Hematopoietic multipotent progenitor cell treated with erythropoietin and hydrocortisone succinate and interleukin-3 and kit ligand, for 4 days (in vitro differentiated cells): ENCODE measurements at regions not wholly inside any gene's neighbourhood (a gene's known extent, or its start where the extent isn't known, plus 50 kb on each side); places are given as distances from the start of the nearest gene placed in this dataset.
"Not testable (repeated sequence)": the region's sequence is repeated elsewhere in the genome, so short reads cannot be mapped to it uniquely, and the experiment has no call there.

ENCODE experiments used
- DNase-seq: peaks from one replicate; pipeline ENCODE4 v3.0.0-alpha.2; 2015

- no peak for DNase-seq
Measured at GRCh38 chr12:105590571-105590970, 260.1 kb downstream of the C12orf75 start.

GRCh38 chr12:105595440-105595839, 264.9 kb downstream of the C12orf75 start:
- DNase-seq, result no peak

DNA sequence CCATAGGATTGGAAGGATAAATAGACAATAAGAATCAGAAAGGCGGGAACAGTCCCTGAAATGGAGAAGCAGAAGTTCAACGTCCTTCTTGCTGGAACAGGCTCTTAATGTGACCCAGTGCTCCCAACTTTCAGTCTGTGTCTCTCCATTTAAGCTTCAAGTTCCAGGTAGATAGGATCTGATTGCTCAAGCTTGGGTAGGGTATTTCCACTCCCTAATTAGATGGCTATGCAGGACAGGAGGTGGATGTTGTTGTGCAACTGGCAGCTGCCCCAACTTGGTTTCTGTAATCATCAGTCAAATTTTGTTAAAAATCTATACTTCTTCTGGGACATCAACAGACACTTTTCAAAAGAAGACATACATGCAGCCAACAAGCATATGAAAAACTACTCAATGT, 266.2 kb downstream of the C12orf75 start:
- no peak for DNase-seq

- DNase-seq, result no peak
Measured at GRCh38 chr12:105598031-105598430, 267.5 kb downstream of the C12orf75 start.

DNA sequence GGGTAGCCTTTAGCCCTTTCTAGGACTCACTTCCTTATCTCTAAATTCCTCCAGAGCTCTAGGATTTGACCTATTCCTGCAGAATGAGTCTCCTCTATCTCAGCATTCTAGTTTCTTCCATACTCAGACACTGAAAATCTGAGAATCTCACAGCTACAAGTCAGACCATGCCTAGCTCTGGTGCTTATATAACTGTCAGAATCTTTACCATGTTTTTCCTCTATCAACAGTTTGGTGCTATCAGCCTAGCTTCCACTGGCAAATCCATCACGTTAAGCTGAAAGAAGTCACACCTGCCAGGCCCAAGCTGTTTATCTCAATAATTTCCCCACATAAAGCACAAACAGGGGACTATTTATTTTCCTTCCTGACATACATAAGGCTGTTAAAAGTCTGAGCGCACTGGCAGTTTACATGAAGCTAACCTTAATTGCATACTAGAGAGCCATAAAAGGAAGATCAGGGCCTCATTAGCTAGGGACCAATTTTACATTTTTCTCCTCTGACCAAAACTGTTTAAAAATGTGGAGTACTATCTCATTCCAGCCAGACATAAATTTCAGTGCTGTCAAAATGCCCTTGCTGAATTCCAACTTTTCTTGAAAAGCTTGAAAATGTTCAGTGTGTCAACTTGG, 270.5 kb downstream of the C12orf75 start:
- DNase-seq, result no peak

- not testable (repeated sequence) for DNase-seq
Measured at GRCh38 chr12:105602312-105602711, 271.8 kb downstream of the C12orf75 start.

- DNase-seq, result not testable (repeated sequence)
Measured at GRCh38 chr12:105604281-105604680, 273.8 kb downstream of the C12orf75 start.

GRCh38 chr12:105606613-105607012, 276.1 kb downstream of the C12orf75 start:
- DNase-seq, result not testable (repeated sequence)

DNA sequence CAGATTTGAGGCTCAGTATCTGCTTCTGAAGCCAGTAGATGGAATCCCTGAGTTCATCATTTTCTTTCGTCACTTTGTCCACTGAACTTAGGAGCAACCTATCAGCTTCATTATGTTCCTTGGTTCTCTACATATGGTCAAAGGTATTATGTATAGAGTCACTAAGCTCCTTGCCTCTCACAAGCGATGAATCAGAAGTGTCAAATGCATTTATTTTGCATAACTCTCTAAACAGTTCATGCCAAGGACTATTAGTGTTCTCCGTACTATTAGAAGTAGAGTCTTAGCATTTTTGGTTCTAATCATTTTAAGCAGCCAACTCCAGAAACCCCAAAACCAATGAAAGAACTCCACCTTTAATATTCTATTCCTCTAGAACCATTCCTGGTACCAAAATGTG, 278.5 kb downstream of the C12orf75 start:
- DNase-seq, result not testable (repeated sequence)

GRCh38 chr12:105610459-105610858, 280.0 kb downstream of the C12orf75 start:
- DNase-seq, result no peak

DNA sequence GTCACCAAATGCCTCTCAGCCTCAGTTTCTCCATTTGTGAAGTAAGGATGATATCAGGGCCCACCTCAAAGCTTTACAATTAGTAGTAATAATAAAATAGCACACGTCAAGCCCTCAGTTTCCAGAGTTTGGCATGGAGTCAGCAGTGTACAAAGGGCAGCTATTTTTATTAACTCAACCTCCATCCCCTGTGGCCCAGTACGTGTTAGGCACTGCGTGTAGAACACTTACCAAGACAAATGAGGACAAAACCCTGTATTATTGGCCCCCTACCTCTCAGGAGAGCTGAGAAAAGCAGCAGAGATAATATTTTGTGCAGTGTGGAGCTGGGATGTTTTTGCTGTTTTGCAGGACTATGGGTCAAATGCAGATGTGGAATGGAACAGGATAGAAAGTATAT, 280.8 kb downstream of the C12orf75 start:
- no peak for DNase-seq

GRCh38 chr12:105613269-105613668, 282.8 kb downstream of the C12orf75 start:
- no peak for DNase-seq

- no peak for DNase-seq
Measured at GRCh38 chr12:105613887-105614286, 283.4 kb downstream of the C12orf75 start.

GRCh38 chr12:105616971-105617540, 286.6 kb downstream of the C12orf75 start:
- DNase-seq, result no peak

GRCh38 chr12:105622220-105622619, 291.7 kb downstream of the C12orf75 start:
- DNase-seq, result no peak

DNA sequence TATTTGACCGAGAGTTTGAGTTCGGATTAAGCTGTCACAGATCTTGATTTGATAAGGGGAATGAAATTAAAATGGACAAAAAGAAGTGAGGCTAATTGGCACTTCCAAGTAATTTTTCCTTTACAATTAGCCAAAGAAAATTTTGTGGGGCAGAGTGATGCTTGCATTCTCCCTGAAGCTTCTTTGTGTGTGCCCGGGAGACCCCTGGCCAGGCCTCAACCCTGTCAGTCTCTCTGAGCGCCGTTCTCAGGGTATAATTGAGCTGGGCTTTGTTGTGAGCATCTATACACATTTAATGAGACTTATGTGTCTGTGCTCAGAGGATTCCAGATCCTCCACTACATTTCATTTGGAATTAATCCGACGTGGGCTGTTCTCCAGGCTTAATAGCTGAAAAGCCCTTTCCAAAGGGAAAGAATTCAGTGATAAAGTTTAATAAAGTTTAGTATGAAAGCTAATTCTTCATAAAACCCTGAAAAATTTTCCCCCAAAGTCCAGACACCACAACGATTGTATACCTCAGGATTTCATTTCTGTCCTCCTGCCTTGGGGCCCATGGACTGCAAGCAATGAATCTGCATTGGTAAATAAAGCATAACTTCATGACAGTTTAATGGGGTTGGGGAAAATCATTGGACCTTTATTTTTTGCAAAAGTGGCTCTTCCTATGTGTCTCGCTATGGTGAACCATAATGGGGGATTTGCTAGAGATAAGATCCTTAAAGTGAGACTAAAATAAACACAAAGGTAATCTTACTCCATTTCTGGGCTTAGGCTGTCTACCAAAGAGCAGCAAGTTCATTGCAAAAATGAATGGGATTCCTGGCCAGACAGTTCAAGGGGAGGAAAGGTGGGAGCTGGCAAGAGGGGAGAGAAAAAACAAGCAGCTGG, 292.6 kb downstream of the C12orf75 start:
- DNase-seq, result no peak

- DNase-seq, result no peak
Measured at GRCh38 chr12:105626653-105627052, 296.2 kb downstream of the C12orf75 start.

GRCh38 chr12:105637470-105637869, 307.0 kb downstream of the C12orf75 start:
- no peak for DNase-seq

DNA sequence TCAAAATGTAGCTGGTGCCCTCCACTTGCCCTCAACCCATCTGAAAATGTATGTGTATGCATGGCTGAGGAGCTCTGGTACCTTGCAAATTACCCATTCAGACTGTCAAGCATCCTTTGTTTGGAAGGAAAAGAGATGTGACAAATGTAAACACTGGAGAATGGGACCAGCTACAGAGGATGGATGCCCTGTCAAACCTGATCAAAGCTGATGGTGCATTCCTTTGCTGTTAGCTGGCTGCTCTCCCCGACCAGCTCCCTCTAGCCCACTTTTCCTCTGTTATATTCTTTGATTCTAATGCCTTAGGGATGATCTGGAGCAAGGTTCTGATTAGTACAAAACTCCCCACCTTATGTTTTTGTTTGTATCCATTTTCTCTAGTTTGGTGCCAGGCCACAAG, 310.3 kb downstream of the C12orf75 start:
- DNase-seq, result no peak

- no peak for DNase-seq
Measured at GRCh38 chr12:105641749-105642148, 311.3 kb downstream of the C12orf75 start.

GRCh38 chr12:105644770-105645169, 314.3 kb downstream of the C12orf75 start:
- DNase-seq, result no peak

DNA sequence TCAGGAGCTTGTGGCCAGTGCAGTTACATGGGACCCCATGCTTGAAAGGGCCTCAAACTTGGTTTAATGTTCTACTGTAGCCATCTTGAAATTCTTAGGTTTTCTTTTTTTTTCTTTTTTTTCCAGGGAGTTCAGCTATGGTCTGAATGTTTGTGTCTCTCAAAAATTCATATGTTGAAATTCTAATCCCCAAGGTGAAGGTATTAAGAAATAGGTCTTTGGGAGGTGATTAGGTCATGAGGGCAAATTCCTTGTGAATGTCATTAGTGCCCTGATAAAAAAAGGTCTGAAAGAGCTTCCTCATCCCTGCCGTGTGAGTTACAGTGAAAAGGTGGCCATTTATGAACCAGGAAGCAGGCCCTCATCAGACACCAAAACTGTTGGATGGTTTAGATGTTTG, 324.1 kb downstream of the C12orf75 start:
- DNase-seq, result no peak

- no peak for DNase-seq
Measured at GRCh38 chr12:105658389-105658788, 327.9 kb downstream of the C12orf75 start.
